Activated B cell treated with CpG ODN at 0.5 μM for 24 hours (primary cell): ENCODE measurements at regions not wholly inside any gene's neighbourhood (a gene's known extent, or its start where the extent isn't known, plus 50 kb on each side); places are given as distances from the start of the nearest gene placed in this dataset.

Source experiments
- ATAC-seq: fragments of 200-7000 bp; cut with Tn5 transposase; one replicate; pipeline ENCODE4 v1.10.0; 2021; ENCODE audit warnings: low read depth, mild to moderate bottlenecking, moderate library complexity
- CTCF ChIA-PET: fragments of 350-600 bp; sonication (Branson Sonifier 250); formaldehyde crosslinking; loops from one replicate; lab custom pipeline; 2021; ENCODE audit warnings: antibody characterized with exemption; lab: Charles Lee
- POLR2A ChIA-PET: fragments of 350-600 bp; sonication (Branson Sonifier 250); formaldehyde crosslinking; loops from one replicate; lab custom pipeline; 2021; ENCODE audit warnings: antibody characterized with exemption; lab: Charles Lee
- DNase-seq: peaks from one replicate; pipeline ENCODE4 v3.0.0; 2022
- H3K27ac Mint-ChIP-seq: one replicate; pipeline ENCODE4 v1.8.0; 2020; ENCODE audit warnings: mixed read lengths
- H3K27me3 Mint-ChIP-seq: one replicate; pipeline ENCODE4 v1.8.0; 2021; ENCODE audit warnings: mixed read lengths
- H3K36me3 Mint-ChIP-seq: one replicate; pipeline ENCODE4 v1.8.0; 2021; ENCODE audit warnings: low read depth, mixed read lengths
- H3K4me1 Mint-ChIP-seq: one replicate; pipeline ENCODE4 v1.8.0; 2021; ENCODE audit warnings: mixed read lengths
- H3K4me3 Mint-ChIP-seq: one replicate; pipeline ENCODE4 v1.8.0; 2020; ENCODE audit warnings: mild to moderate bottlenecking, mixed read lengths
- H3K9me3 Mint-ChIP-seq: one replicate; pipeline ENCODE4 v1.8.0; 2020; ENCODE audit warnings: mixed read lengths
- intact Hi-C: fragments of 100-400 bp; cut with micrococcal nuclease; formaldehyde crosslinking; loops from one replicate; pipeline ENCODE4 v1.15.1; 2024
- TF ChIP-seq, protein P1 (sequence below): fragments of 200-600 bp; IDR thresholded peaks from one replicate; pipeline ENCODE4 v1.8.0; 2022; ENCODE audit warnings: antibody characterized with exemption, mild to moderate bottlenecking

DNA sequence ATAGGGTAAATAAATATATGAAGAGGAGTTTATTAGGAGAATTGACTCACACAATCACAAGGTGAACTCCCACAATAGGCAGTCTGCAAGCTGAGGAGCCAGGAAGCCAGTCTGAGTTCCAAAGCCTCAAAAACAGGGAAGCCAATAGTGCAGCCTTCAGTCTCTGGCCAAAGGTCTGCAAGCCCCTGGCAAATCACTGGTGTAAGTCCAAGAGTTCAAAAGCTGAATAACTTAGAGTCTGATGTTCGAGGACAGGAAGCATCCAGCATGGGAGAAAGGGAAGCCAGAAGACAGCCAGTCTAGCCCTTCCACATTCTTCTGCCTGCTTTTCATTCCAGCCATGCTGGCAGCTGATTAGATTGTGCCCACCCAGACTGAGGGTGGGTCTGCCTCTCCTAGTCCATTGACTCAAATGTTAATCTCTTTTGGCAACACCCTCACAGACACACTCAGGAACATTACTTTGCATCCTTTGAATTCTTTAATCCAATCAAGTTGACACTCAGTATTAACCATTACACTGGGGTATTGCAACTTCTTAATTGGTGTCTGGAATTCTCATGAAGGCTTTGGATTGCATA is 736.5 kb upstream of the LMO3 start:
- CTCF ChIA-PET: no interaction called here
- intact Hi-C loops: no loop called here
- no peaks in the 10 kb centered on the region for H3K36me3 Mint-ChIP-seq
- ATAC-seq (no peak), DNase-seq (no peak)
- no peaks in the 10 kb centered on the region for H3K27me3 Mint-ChIP-seq
- POLR2A ChIA-PET: no interaction called here
- TF ChIP-seq, protein P1, sequence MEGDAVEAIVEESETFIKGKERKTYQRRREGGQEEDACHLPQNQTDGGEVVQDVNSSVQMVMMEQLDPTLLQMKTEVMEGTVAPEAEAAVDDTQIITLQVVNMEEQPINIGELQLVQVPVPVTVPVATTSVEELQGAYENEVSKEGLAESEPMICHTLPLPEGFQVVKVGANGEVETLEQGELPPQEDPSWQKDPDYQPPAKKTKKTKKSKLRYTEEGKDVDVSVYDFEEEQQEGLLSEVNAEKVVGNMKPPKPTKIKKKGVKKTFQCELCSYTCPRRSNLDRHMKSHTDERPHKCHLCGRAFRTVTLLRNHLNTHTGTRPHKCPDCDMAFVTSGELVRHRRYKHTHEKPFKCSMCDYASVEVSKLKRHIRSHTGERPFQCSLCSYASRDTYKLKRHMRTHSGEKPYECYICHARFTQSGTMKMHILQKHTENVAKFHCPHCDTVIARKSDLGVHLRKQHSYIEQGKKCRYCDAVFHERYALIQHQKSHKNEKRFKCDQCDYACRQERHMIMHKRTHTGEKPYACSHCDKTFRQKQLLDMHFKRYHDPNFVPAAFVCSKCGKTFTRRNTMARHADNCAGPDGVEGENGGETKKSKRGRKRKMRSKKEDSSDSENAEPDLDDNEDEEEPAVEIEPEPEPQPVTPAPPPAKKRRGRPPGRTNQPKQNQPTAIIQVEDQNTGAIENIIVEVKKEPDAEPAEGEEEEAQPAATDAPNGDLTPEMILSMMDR: no peak
- no peak overlapping the region for H3K4me3 Mint-ChIP-seq
- no peaks in the 10 kb centered on the region for H3K4me1 Mint-ChIP-seq
- H3K27ac Mint-ChIP-seq: no peak overlapping the region
- peaks cover 7% of the 10 kb centered on the region for H3K9me3 Mint-ChIP-seq

GRCh38 chr12:17335487-17335886 is 729.5 kb upstream of the LMO3 start:
- ATAC-seq (no peak), DNase-seq (no peak)
- TF ChIP-seq, protein P1: no peak
- no peak overlapping the region for H3K4me3 Mint-ChIP-seq
- peaks cover 7% of the 10 kb centered on the region for H3K9me3 Mint-ChIP-seq
- no peaks in the 10 kb centered on the region for H3K4me1 Mint-ChIP-seq
- H3K36me3 Mint-ChIP-seq: no peaks in the 10 kb centered on the region
- no peak overlapping the region for H3K27ac Mint-ChIP-seq
- ChIA-PET POLR2A (no interaction called here), CTCF (no interaction called here)
- intact Hi-C loops: no loop called here
- no peaks in the 10 kb centered on the region for H3K27me3 Mint-ChIP-seq

DNA sequence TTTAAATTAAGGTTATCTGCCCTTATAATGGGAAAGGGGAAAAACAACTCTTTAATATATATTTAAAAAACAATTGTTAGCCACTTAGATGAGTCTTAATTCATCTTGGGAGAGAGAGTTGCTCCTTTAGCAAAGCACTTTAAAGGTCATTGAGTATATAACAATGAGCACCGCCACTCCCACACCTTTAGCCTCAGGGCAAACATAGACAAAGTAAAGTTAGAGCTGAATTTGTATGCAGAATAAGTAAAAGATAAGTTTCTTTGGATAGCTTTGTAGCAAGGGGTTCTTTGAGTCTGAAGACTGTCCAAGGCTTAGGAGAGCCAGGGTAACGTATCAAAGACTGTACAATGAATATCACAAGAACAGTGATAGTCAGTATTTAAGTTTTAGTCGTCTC is 728.8 kb upstream of the LMO3 start:
- no peak for DNase-seq
- no peak for ATAC-seq
- TF ChIP-seq, protein P1: no peak
- H3K27me3 Mint-ChIP-seq: no peaks in the 10 kb centered on the region
- H3K36me3 Mint-ChIP-seq: no peaks in the 10 kb centered on the region
- ChIA-PET CTCF (no interaction called here), POLR2A (no interaction called here)
- no peaks in the 10 kb centered on the region for H3K4me1 Mint-ChIP-seq
- intact Hi-C loops: no loop called here
- peaks cover 9% of the 10 kb centered on the region for H3K9me3 Mint-ChIP-seq
- H3K4me3 Mint-ChIP-seq: no peak overlapping the region
- H3K27ac Mint-ChIP-seq: no peak overlapping the region

DNA sequence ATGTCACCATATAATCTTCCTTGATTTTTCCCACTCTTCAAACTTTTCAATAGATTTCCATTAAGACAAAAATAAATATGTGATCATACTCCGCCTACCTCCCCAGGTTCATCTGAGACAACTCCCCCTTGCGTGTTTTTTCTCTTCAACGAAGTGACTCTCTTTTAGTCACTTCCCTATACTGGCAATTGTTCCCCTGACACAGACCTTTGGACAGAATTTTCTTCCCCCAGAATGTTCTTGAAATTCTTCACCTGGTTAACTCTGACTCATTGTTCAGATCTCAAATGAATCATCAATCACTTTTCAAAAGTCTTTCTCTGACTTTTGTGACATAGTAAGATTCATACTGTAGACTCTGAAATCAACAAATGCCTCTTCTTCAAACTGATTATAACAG is 727.3 kb upstream of the LMO3 start:
- TF ChIP-seq, protein P1: no peak
- H3K27ac Mint-ChIP-seq: no peak overlapping the region

GRCh38 chr12:17326649-17327048 is 720.7 kb upstream of the LMO3 start:
- TF ChIP-seq, protein P1: no peak
- POLR2A ChIA-PET: no interaction called here
- DNase-seq: no peak
- CTCF ChIA-PET: no interaction called here
- intact Hi-C loops: no loop called here
- no peak overlapping the region for H3K27ac Mint-ChIP-seq
- no peaks in the 10 kb centered on the region for H3K27me3 Mint-ChIP-seq
- no peaks in the 10 kb centered on the region for H3K36me3 Mint-ChIP-seq
- no peak overlapping the region for H3K4me3 Mint-ChIP-seq
- ATAC-seq: no peak
- no peaks in the 10 kb centered on the region for H3K4me1 Mint-ChIP-seq
- H3K9me3 Mint-ChIP-seq: peaks cover 2% of the 10 kb centered on the region

More for the DNA sequence above, 727.3 kb upstream of the LMO3 start:
- CTCF ChIA-PET: no interaction called here
- Mint-ChIP-seq H3K4me3 (no peak overlapping the region), H3K4me1 (no peaks in the 10 kb centered on the region), H3K36me3 (no peaks in the 10 kb centered on the region), H3K9me3 (peaks cover 6% of the 10 kb centered on the region), H3K27me3 (no peaks in the 10 kb centered on the region)
- no peak for DNase-seq
- intact Hi-C loops: no loop called here
- ATAC-seq: no peak
- POLR2A ChIA-PET: no interaction called here
